ENCODE measurements at regions not wholly inside any gene's neighbourhood (a gene's known extent, or its start where the extent isn't known, plus 50 kb on each side); places are given as distances from the start of the nearest gene placed in this dataset.

DNA sequence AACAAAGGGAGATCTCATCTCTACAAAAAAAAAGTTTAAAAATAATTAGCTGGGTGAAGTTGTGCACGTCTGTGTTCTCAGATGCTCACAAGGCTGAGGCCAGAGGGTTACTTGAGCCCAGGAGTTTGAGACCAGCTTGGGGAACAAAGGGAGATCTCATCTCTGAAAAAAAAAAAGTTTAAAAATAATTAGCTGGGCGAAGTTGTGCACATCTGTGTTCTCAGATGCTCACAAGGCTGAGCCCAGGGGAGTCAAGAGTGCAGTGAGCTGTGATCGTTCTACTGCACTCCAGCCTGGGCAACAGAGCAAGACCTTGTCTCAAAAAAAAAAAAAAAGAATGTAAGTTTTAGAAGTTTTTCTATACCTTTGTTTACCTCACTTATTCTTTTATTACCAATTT is 127.3 kb downstream of the FGF9 start:
- TF ChIP-seq, protein P1, sequence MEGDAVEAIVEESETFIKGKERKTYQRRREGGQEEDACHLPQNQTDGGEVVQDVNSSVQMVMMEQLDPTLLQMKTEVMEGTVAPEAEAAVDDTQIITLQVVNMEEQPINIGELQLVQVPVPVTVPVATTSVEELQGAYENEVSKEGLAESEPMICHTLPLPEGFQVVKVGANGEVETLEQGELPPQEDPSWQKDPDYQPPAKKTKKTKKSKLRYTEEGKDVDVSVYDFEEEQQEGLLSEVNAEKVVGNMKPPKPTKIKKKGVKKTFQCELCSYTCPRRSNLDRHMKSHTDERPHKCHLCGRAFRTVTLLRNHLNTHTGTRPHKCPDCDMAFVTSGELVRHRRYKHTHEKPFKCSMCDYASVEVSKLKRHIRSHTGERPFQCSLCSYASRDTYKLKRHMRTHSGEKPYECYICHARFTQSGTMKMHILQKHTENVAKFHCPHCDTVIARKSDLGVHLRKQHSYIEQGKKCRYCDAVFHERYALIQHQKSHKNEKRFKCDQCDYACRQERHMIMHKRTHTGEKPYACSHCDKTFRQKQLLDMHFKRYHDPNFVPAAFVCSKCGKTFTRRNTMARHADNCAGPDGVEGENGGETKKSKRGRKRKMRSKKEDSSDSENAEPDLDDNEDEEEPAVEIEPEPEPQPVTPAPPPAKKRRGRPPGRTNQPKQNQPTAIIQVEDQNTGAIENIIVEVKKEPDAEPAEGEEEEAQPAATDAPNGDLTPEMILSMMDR (IDR thresholded peaks at IDR 0.05) = no peak
- no peak for TF ChIP-seq POLR2A (IDR thresholded peaks at IDR 0.05)

All from testis (tissue), 2 donors.